ENCODE measurements at regions not wholly inside any gene's neighbourhood (a gene's known extent, or its start where the extent isn't known, plus 50 kb on each side); places are given as distances from the start of the nearest gene placed in this dataset.

DNA sequence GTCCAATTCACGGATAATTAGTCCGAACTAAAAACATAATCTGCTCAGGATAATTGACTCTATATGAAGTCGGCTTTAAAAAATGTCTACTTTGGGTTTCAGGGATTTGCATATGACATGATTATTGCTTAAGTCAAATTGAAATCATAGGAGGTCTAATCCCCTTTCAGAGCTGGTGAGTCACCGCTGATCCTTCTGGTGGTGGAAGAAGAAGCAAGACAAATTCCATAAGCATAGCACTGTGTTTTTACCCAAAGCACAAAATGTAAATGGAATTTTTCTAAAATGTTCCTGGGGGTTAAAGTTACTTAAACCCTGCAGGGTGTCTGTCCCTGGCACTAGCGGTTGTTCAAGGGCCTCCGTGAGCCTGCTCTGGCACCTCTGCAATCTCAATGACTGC, 460.2 kb downstream of the LRATD1 start:
- TF ChIP-seq, protein P1, sequence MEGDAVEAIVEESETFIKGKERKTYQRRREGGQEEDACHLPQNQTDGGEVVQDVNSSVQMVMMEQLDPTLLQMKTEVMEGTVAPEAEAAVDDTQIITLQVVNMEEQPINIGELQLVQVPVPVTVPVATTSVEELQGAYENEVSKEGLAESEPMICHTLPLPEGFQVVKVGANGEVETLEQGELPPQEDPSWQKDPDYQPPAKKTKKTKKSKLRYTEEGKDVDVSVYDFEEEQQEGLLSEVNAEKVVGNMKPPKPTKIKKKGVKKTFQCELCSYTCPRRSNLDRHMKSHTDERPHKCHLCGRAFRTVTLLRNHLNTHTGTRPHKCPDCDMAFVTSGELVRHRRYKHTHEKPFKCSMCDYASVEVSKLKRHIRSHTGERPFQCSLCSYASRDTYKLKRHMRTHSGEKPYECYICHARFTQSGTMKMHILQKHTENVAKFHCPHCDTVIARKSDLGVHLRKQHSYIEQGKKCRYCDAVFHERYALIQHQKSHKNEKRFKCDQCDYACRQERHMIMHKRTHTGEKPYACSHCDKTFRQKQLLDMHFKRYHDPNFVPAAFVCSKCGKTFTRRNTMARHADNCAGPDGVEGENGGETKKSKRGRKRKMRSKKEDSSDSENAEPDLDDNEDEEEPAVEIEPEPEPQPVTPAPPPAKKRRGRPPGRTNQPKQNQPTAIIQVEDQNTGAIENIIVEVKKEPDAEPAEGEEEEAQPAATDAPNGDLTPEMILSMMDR (IDR thresholded peaks at IDR 0.05) = no peak
- Histone ChIP-seq H3K4me3 (no peak overlapping the region), H3K27me3 (no peaks in the 10 kb centered on the region), H3K36me3 (no peaks in the 10 kb centered on the region), H3K9me3 (no peaks in the 10 kb centered on the region), H3K27ac (no peak overlapping the region), H3K4me1 (no peaks in the 10 kb centered on the region)
- DNase-seq = no peak
- ATAC-seq = no peak
- 74 to 83% methylated on average over 6 of the region's 6 CpGs for WGBS, 2 donors
- intact Hi-C loops (cut with DNase I) = no loop called here

DNA sequence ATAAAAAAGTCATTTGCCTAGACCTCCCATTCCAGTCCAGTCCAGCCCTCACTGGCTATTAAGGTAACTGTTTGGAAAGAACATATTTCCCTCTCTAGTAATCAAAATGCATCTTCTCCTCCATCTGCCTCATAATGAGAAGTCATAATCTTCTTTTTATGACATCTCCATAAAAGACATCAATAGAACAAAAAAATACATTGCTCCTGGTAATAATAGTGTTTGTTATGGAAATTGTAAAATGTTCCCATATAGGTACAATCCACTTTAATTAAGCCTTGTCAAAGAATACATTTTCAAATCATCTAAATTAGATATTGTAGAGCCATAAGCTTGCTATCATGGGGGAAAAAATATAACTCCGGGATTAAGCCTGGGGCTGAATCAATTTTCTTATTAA, 461.6 kb downstream of the LRATD1 start:
- no peak for ATAC-seq
- no peaks in the 10 kb centered on the region for H3K4me1 ChIP-seq
- no peaks in the 10 kb centered on the region for H3K9me3 ChIP-seq
- WGBS, 2 donors = 94 to 100% methylated on average over 1 of the region's 1 CpG
- H3K27ac ChIP-seq = no peak overlapping the region
- TF ChIP-seq, protein P1 (IDR thresholded peaks at IDR 0.05) = no peak
- intact Hi-C loops (cut with DNase I) = no loop called here
- H3K36me3 ChIP-seq = no peaks in the 10 kb centered on the region
- DNase-seq = no peak
- no peak overlapping the region for H3K4me3 ChIP-seq
- no peaks in the 10 kb centered on the region for H3K27me3 ChIP-seq

DNA sequence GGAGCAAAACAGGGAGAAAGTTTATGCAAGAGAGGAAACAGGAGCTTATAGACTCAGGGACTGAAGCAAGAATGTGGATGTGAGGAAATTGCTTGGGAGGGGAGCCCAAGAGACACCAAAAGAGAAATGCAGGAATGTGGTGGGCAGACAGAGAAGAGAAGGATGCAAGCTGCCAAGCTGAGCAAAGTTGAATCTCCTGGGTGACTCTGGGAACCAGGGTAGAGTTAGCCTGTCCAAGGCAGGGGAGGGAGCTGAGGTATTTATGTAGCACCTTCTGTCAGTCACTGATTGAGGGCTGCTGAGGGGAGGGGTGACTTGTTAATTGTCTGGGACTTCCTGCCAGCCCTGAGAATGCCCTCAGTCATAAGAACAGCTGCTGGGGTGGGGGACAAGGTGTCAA, 464.3 kb downstream of the NBAS start:
- DNase-seq (no peak), ATAC-seq (no peak)
- TF ChIP-seq, protein P1 (IDR thresholded peaks at IDR 0.05) = no peak
- intact Hi-C loops (cut with DNase I) = no loop called here
- Histone ChIP-seq H3K27me3 (no peaks in the 10 kb centered on the region), H3K4me1 (no peaks in the 10 kb centered on the region), H3K27ac (no peak overlapping the region), H3K36me3 (no peaks in the 10 kb centered on the region), H3K4me3 (no peak overlapping the region), H3K9me3 (no peaks in the 10 kb centered on the region)

DNA sequence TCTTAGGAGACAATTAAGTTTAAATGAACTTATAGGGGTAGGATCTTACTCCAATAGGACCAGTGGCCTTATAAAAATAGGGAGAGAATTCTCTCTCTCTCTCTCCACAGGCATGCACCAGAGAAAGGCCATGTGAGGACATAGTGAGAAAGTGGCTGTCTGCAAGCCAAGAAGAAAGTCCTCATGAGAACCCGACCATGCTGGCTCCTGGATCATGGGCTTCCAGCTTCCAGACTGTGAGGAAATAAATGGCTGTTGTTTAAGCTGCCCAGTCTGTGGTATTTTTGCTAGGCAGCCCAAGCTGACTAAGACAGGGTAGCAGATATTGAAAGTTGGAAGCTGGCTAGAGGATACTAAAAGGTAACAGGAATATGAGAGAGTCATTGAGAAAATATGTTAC, 454.0 kb downstream of the NBAS start:
- Histone ChIP-seq H3K9me3 (peaks cover 0 to 31% (median 11%) of the 10 kb centered on the region in 11 donors), H3K4me3 (no peak overlapping the region), H3K4me1 (peaks cover 0 to 8% (median 0%) of the 10 kb centered on the region in 9 donors), H3K27ac (no peak overlapping the region), H3K36me3 (no peaks in the 10 kb centered on the region), H3K27me3 (no peaks in the 10 kb centered on the region)
- DNase-seq (peak in 1 of 2 donors; percentile 27), ATAC-seq (peak in 7 of 8 donors; percentile 39 to 87 (median 77))
- TF ChIP-seq, protein P1 (IDR thresholded peaks at IDR 0.05) = no peak
- 27 to 35% methylated on average over 1 of the region's 1 CpG for WGBS, 2 donors
- intact Hi-C loops (cut with DNase I) = no loop called here

DNA sequence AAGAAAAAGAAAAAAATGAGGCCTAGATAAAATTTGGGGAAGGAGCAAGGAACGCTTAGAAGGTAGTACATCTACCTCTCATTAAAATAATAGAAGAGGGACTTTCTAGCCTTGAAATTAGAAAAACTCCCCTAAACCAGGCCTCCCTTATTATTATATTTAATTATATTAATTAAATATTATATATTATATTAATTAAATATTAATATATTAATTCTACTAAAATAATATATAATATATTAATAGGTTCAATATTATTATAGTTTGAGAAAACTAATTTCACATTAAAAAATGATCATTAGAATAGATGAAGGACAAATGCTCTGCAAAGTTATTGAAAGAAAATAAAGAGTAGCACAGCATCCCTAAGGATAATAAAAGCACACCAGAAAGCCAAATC, 449.4 kb downstream of the NBAS start:
- TF ChIP-seq, protein P1 (IDR thresholded peaks at IDR 0.05) = no peak
- peaks cover 0 to 7% (median 0%) of the 10 kb centered on the region in 9 donors for H3K4me1 ChIP-seq
- no peaks in the 10 kb centered on the region for H3K27me3 ChIP-seq
- ATAC-seq (no peak), DNase-seq (no peak)
- no peak overlapping the region for H3K4me3 ChIP-seq
- H3K27ac ChIP-seq = no peak overlapping the region
- no peaks in the 10 kb centered on the region for H3K36me3 ChIP-seq
- WGBS, 2 donors = 92 to 97% methylated on average over 1 of the region's 1 CpG
- intact Hi-C loops (cut with DNase I) = no loop called here
- peaks cover 0 to 63% (median 19%) of the 10 kb centered on the region in 11 donors for H3K9me3 ChIP-seq
